CD4-positive, CD25-positive, alpha-beta regulatory T cell (primary cell): ENCODE measurements at regions not wholly inside any gene's neighbourhood (a gene's known extent, or its start where the extent isn't known, plus 50 kb on each side); places are given as distances from the start of the nearest gene placed in this dataset.

Experiments used
- ATAC-seq, 2 donors: fragments of 150-1000 bp; cut with Tn5 transposase; one replicate each; pipeline ENCODE4 v1.10.0; 2021; ENCODE audit warnings: low read depth in 2 of 2, moderate number of reproducible peaks in 2 of 2, moderate library complexity in 1 of 2
- DNase-seq, 3 donors: peaks; one replicate each; pipeline versions ENCODE4 v3.0.0 to v3.0.0-alpha.2; 2012 to 2022; ENCODE audit warnings: mixed read lengths in 1 of 3
- H3K27ac ChIP-seq: one replicate; pipeline ENCODE4 v1.7.0; 2013; ENCODE audit warnings: mild to moderate bottlenecking, low read length; ENCODE audit not compliant: insufficient read depth, poor library complexity, severe bottlenecking
- H3K27me3 ChIP-seq: one replicate; pipeline ENCODE4 v1.7.0; 2013; ENCODE audit warnings: low read length; ENCODE audit not compliant: control insufficient read depth, insufficient read depth
- H3K36me3 ChIP-seq: one replicate; pipeline ENCODE4 v1.7.0; 2013; ENCODE audit warnings: mild to moderate bottlenecking, low read length, moderate library complexity; ENCODE audit not compliant: control insufficient read depth, insufficient read depth
- H3K4me1 ChIP-seq: 2 replicates; pipeline ENCODE4 v1.7.0; 2013; ENCODE audit warnings: mild to moderate bottlenecking, low read length; ENCODE audit not compliant: insufficient read depth, control insufficient read depth, poor library complexity, severe bottlenecking
- H3K4me3 ChIP-seq: one replicate; pipeline ENCODE4 v1.7.0; 2013; ENCODE audit warnings: low read depth, mild to moderate bottlenecking, low read length, moderate library complexity
- H3K9me3 ChIP-seq, 2 experiments: 1 replicate in 1 of 2; 2 replicates in 1 of 2; pipeline ENCODE4 v1.7.0; 2013; ENCODE audit warnings: low read length in 2 of 2, mild to moderate bottlenecking in 1 of 2, moderate library complexity in 1 of 2; ENCODE audit not compliant: control insufficient read depth in 2 of 2
- H3K27ac Mint-ChIP-seq, 3 donors: one replicate each; pipeline ENCODE4 v1.8.0; 2020 to 2022; ENCODE audit warnings: mild to moderate bottlenecking in 3 of 3, mixed read lengths in 3 of 3, moderate library complexity in 2 of 3
- H3K27me3 Mint-ChIP-seq: one replicate; pipeline ENCODE4 v1.8.0; 2022; ENCODE audit warnings: mild to moderate bottlenecking, mixed read lengths
- H3K36me3 Mint-ChIP-seq: one replicate; pipeline ENCODE4 v1.8.0; 2020; ENCODE audit warnings: mixed read lengths
- H3K4me1 Mint-ChIP-seq, 4 donors: one replicate each; pipeline ENCODE4 v1.8.0; 2020 to 2022; ENCODE audit warnings: mixed read lengths in 4 of 4, mild to moderate bottlenecking in 1 of 4
- H3K4me3 Mint-ChIP-seq, 4 donors: one replicate each; pipeline ENCODE4 v1.8.0; 2020 to 2022; ENCODE audit warnings: mild to moderate bottlenecking in 4 of 4, mixed read lengths in 4 of 4, moderate library complexity in 3 of 4
- H3K9me3 Mint-ChIP-seq, 7 donors: one replicate each; pipeline ENCODE4 v1.8.0; 2020 to 2022; ENCODE audit warnings: mixed read lengths in 7 of 7, mild to moderate bottlenecking in 3 of 7, moderate library complexity in 2 of 7

- Histone ChIP-seq H3K27me3 (no peaks in the 10 kb centered on the region), H3K36me3 (no peaks in the 10 kb centered on the region), H3K4me3 (no peak overlapping the region), H3K9me3 (no peaks in the 10 kb centered on the region), H3K4me1 (no peaks in the 10 kb centered on the region), H3K27ac (no peak overlapping the region)
- no peak overlapping the region for H3K27ac Mint-ChIP-seq
- H3K4me3 Mint-ChIP-seq, result no peak overlapping the region
- no peaks in the 10 kb centered on the region for H3K36me3 Mint-ChIP-seq
- H3K4me1 Mint-ChIP-seq, result no peaks in the 10 kb centered on the region
- no peak for DNase-seq
- H3K9me3 Mint-ChIP-seq, result peaks cover 1 to 14% (median 5%) of the 10 kb centered on the region in 7 donors
- no peak for ATAC-seq
- no peaks in the 10 kb centered on the region for H3K27me3 Mint-ChIP-seq
These were observed 130.6 kb downstream of the NOL4 start for GRCh38 chr18:34094148-34094547.

GRCh38 chr18:34092796-34093195 is 131.9 kb downstream of the NOL4 start:
- Mint-ChIP-seq H3K4me3 (no peak overlapping the region), H3K27ac (no peak overlapping the region), H3K27me3 (no peaks in the 10 kb centered on the region), H3K36me3 (no peaks in the 10 kb centered on the region), H3K4me1 (no peaks in the 10 kb centered on the region), H3K9me3 (peaks cover 1 to 14% (median 5%) of the 10 kb centered on the region in 7 donors)
- H3K9me3 ChIP-seq, result no peaks in the 10 kb centered on the region
- DNase-seq (no peak), ATAC-seq (no peak)
- H3K36me3 ChIP-seq, result no peaks in the 10 kb centered on the region
- no peaks in the 10 kb centered on the region for H3K27me3 ChIP-seq
- no peak overlapping the region for H3K27ac ChIP-seq
- H3K4me3 ChIP-seq, result no peak overlapping the region
- no peaks in the 10 kb centered on the region for H3K4me1 ChIP-seq

- DNase-seq (no peak), ATAC-seq (no peak)
- no peak overlapping the region for H3K4me3 Mint-ChIP-seq
- H3K27ac Mint-ChIP-seq, result no peak overlapping the region
- peaks cover 4 to 14% (median 7%) of the 10 kb centered on the region in 7 donors for H3K9me3 Mint-ChIP-seq
- Histone ChIP-seq H3K9me3 (no peaks in the 10 kb centered on the region), H3K36me3 (no peaks in the 10 kb centered on the region), H3K4me3 (no peak overlapping the region), H3K27ac (no peak overlapping the region), H3K27me3 (no peaks in the 10 kb centered on the region), H3K4me1 (no peaks in the 10 kb centered on the region)
- H3K4me1 Mint-ChIP-seq, result no peaks in the 10 kb centered on the region
- no peaks in the 10 kb centered on the region for H3K36me3 Mint-ChIP-seq
- no peaks in the 10 kb centered on the region for H3K27me3 Mint-ChIP-seq
These were observed 138.3 kb downstream of the NOL4 start for GRCh38 chr18:34086370-34086769.

GRCh38 chr18:34085140-34085739 is 139.5 kb downstream of the NOL4 start:
- H3K4me1 ChIP-seq, result no peaks in the 10 kb centered on the region
- no peak overlapping the region for H3K27ac ChIP-seq
- H3K4me3 ChIP-seq, result no peak overlapping the region
- H3K27me3 Mint-ChIP-seq, result no peaks in the 10 kb centered on the region
- peaks cover 2 to 12% (median 5%) of the 10 kb centered on the region in 7 donors for H3K9me3 Mint-ChIP-seq
- no peaks in the 10 kb centered on the region for H3K36me3 Mint-ChIP-seq
- H3K27me3 ChIP-seq, result no peaks in the 10 kb centered on the region
- no peaks in the 10 kb centered on the region for H3K4me1 Mint-ChIP-seq
- no peaks in the 10 kb centered on the region for H3K36me3 ChIP-seq
- no peak overlapping the region for H3K4me3 Mint-ChIP-seq
- no peaks in the 10 kb centered on the region for H3K9me3 ChIP-seq
- ATAC-seq (no peak), DNase-seq (no peak)
- no peak overlapping the region for H3K27ac Mint-ChIP-seq

GRCh38 chr18:34084635-34085034 is 140.1 kb downstream of the NOL4 start:
- Mint-ChIP-seq H3K27ac (no peak overlapping the region), H3K27me3 (no peaks in the 10 kb centered on the region), H3K4me1 (no peaks in the 10 kb centered on the region), H3K9me3 (peaks cover 2 to 8% (median 4%) of the 10 kb centered on the region in 7 donors), H3K4me3 (no peak overlapping the region), H3K36me3 (no peaks in the 10 kb centered on the region)
- Histone ChIP-seq H3K27ac (no peak overlapping the region), H3K4me3 (no peak overlapping the region), H3K36me3 (no peaks in the 10 kb centered on the region), H3K27me3 (no peaks in the 10 kb centered on the region), H3K4me1 (no peaks in the 10 kb centered on the region), H3K9me3 (no peaks in the 10 kb centered on the region)
- ATAC-seq (no peak), DNase-seq (no peak)

GRCh38 chr18:34083910-34084535 is 140.7 kb downstream of the NOL4 start:
- H3K4me1 ChIP-seq, result no peaks in the 10 kb centered on the region
- H3K4me3 ChIP-seq, result no peak overlapping the region
- Mint-ChIP-seq H3K9me3 (peaks cover 2 to 9% (median 5%) of the 10 kb centered on the region in 7 donors), H3K27ac (no peak overlapping the region), H3K4me3 (no peak overlapping the region), H3K36me3 (no peaks in the 10 kb centered on the region), H3K27me3 (no peaks in the 10 kb centered on the region), H3K4me1 (no peaks in the 10 kb centered on the region)
- H3K27me3 ChIP-seq, result no peaks in the 10 kb centered on the region
- ATAC-seq, result no peak
- no peaks in the 10 kb centered on the region for H3K9me3 ChIP-seq
- DNase-seq, result no peak
- no peaks in the 10 kb centered on the region for H3K36me3 ChIP-seq
- H3K27ac ChIP-seq, result no peak overlapping the region

- no peaks in the 10 kb centered on the region for H3K27me3 ChIP-seq
- no peaks in the 10 kb centered on the region for H3K36me3 Mint-ChIP-seq
- DNase-seq (no peak), ATAC-seq (no peak)
- no peaks in the 10 kb centered on the region for H3K9me3 ChIP-seq
- H3K27me3 Mint-ChIP-seq, result no peaks in the 10 kb centered on the region
- no peaks in the 10 kb centered on the region for H3K36me3 ChIP-seq
- H3K4me3 ChIP-seq, result no peak overlapping the region
- H3K9me3 Mint-ChIP-seq, result peaks cover 0 to 7% (median 2%) of the 10 kb centered on the region in 7 donors
- H3K4me1 ChIP-seq, result no peaks in the 10 kb centered on the region
- no peak overlapping the region for H3K27ac ChIP-seq
- no peak overlapping the region for H3K27ac Mint-ChIP-seq
- no peaks in the 10 kb centered on the region for H3K4me1 Mint-ChIP-seq
- H3K4me3 Mint-ChIP-seq, result no peak overlapping the region
These were observed 147.1 kb downstream of the NOL4 start for GRCh38 chr18:34077599-34077998.
